ENCODE measurements at regions not wholly inside any gene's neighbourhood (a gene's known extent, or its start where the extent isn't known, plus 50 kb on each side); places are given as distances from the start of the nearest gene placed in this dataset.

GRCh38 chr14:101394374-101394773, 166.9 kb upstream of the DIO3 start:
- TF ChIP-seq POLR2A (IDR thresholded peaks at IDR 0.05; ENCODE audit: low read depth, low read length): no peak
- no peak for TF ChIP-seq EZH2 (IDR thresholded peaks at IDR 0.05; ENCODE audit: borderline replicate concordance, low read depth, low read length, severe bottlenecking)
- TF ChIP-seq, protein P1, sequence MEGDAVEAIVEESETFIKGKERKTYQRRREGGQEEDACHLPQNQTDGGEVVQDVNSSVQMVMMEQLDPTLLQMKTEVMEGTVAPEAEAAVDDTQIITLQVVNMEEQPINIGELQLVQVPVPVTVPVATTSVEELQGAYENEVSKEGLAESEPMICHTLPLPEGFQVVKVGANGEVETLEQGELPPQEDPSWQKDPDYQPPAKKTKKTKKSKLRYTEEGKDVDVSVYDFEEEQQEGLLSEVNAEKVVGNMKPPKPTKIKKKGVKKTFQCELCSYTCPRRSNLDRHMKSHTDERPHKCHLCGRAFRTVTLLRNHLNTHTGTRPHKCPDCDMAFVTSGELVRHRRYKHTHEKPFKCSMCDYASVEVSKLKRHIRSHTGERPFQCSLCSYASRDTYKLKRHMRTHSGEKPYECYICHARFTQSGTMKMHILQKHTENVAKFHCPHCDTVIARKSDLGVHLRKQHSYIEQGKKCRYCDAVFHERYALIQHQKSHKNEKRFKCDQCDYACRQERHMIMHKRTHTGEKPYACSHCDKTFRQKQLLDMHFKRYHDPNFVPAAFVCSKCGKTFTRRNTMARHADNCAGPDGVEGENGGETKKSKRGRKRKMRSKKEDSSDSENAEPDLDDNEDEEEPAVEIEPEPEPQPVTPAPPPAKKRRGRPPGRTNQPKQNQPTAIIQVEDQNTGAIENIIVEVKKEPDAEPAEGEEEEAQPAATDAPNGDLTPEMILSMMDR (IDR thresholded peaks at IDR 0.05; ENCODE audit: extremely low read depth in 1 of 2, insufficient read depth in 1 of 2, low read depth in 1 of 2, low read length in 2 of 2): no peak
- no peak for TF ChIP-seq POLR2AphosphoS5 (IDR thresholded peaks at IDR 0.05; ENCODE audit: insufficient read depth, low read depth, low read length)
- TF ChIP-seq, protein P2, sequence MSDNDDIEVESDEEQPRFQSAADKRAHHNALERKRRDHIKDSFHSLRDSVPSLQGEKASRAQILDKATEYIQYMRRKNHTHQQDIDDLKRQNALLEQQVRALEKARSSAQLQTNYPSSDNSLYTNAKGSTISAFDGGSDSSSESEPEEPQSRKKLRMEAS (IDR thresholded peaks at IDR 0.05; ENCODE audit: insufficient read depth, insufficient read length): no peak
- TF ChIP-seq FOS (IDR thresholded peaks at IDR 0.05; ENCODE audit: borderline replicate concordance, insufficient read depth, low read length): no peak
- no peak for TF ChIP-seq MYC (IDR thresholded peaks at IDR 0.05; ENCODE audit: low read depth, low read length)
- TF ChIP-seq JUN (IDR thresholded peaks at IDR 0.05; ENCODE audit: borderline replicate concordance, insufficient read depth, insufficient read length, low read depth): no peak
- no peak for TF ChIP-seq GATA2 (IDR thresholded peaks at IDR 0.05; ENCODE audit: insufficient read depth, insufficient read length, low read depth, low read length)

All from endothelial cell of umbilical vein (primary cell).